ENCODE measurements at regions not wholly inside any gene's neighbourhood (a gene's known extent, or its start where the extent isn't known, plus 50 kb on each side); places are given as distances from the start of the nearest gene placed in this dataset.

GRCh38 chr6:92473056-92473455 is 946.3 kb downstream of the EPHA7 start:
- Histone ChIP-seq H3K4me1 (no peaks in the 10 kb centered on the region), H3K27ac (no peak overlapping the region), H3K9me3 (no peaks in the 10 kb centered on the region), H3K4me3 (no peak overlapping the region), H3K36me3 (no peaks in the 10 kb centered on the region), H3K27me3 (no peaks in the 10 kb centered on the region)
- intact Hi-C loops (cut with DNase I; ENCODE audit: low total_unique reads) = no loop called here
- TF ChIP-seq POLR2AphosphoS5 (IDR thresholded peaks at IDR 0.05) (no peak), POLR2A (IDR thresholded peaks at IDR 0.05) (no peak), CTCF (IDR thresholded peaks at IDR 0.05) (no peak)
- DNase-seq (ENCODE audit: low spot score in 2 of 2) = no peak

- no peak for TF ChIP-seq POLR2A (IDR thresholded peaks at IDR 0.05)
- no peak for TF ChIP-seq CTCF (IDR thresholded peaks at IDR 0.05)
- TF ChIP-seq POLR2AphosphoS5 (IDR thresholded peaks at IDR 0.05) = no peak
- intact Hi-C loops (cut with DNase I; ENCODE audit: low total_unique reads) = no loop called here
- H3K9me3 ChIP-seq = peaks cover 10 to 15% of the 10 kb centered on the region in 2 donors
Measured at GRCh38 chr6:92469186-92469828, 950.1 kb downstream of the EPHA7 start.

GRCh38 chr6:92468066-92468465 is 951.3 kb downstream of the EPHA7 start:
- TF ChIP-seq POLR2A (IDR thresholded peaks at IDR 0.05) (no peak), CTCF (IDR thresholded peaks at IDR 0.05) (no peak), POLR2AphosphoS5 (IDR thresholded peaks at IDR 0.05) (no peak)
- no peaks in the 10 kb centered on the region for H3K4me1 ChIP-seq
- intact Hi-C loops (cut with DNase I; ENCODE audit: low total_unique reads) = no loop called here
- H3K27ac ChIP-seq = no peak overlapping the region
- no peaks in the 10 kb centered on the region for H3K27me3 ChIP-seq
- peaks cover 10 to 15% of the 10 kb centered on the region in 2 donors for H3K9me3 ChIP-seq
- no peak for DNase-seq (ENCODE audit: low spot score in 2 of 2)
- H3K36me3 ChIP-seq = no peaks in the 10 kb centered on the region
- H3K4me3 ChIP-seq = no peak overlapping the region

More at GRCh38 chr6:92469186-92469828, 950.1 kb downstream of the EPHA7 start:
- no peaks in the 10 kb centered on the region for H3K36me3 ChIP-seq
- no peaks in the 10 kb centered on the region for H3K4me1 ChIP-seq
- H3K27me3 ChIP-seq = no peaks in the 10 kb centered on the region
- H3K27ac ChIP-seq = no peak overlapping the region
- H3K4me3 ChIP-seq = no peak overlapping the region
- no peak for DNase-seq (ENCODE audit: low spot score in 2 of 2)

- Histone ChIP-seq H3K36me3 (no peaks in the 10 kb centered on the region), H3K4me3 (no peak overlapping the region), H3K4me1 (no peaks in the 10 kb centered on the region), H3K27me3 (no peaks in the 10 kb centered on the region), H3K9me3 (peaks cover 2 to 3% of the 10 kb centered on the region in 2 donors), H3K27ac (no peak overlapping the region)
- intact Hi-C loops (cut with DNase I; ENCODE audit: low total_unique reads) = no loop called here
- no peak for DNase-seq (ENCODE audit: low spot score in 2 of 2)
- TF ChIP-seq POLR2A (IDR thresholded peaks at IDR 0.05) (no peak), CTCF (IDR thresholded peaks at IDR 0.05) (no peak), POLR2AphosphoS5 (IDR thresholded peaks at IDR 0.05) (no peak)
Measured at GRCh38 chr6:92460133-92460532, 959.2 kb downstream of the EPHA7 start.

- no peaks in the 10 kb centered on the region for H3K9me3 ChIP-seq
- H3K27ac ChIP-seq = no peak overlapping the region
- H3K27me3 ChIP-seq = no peaks in the 10 kb centered on the region
- H3K4me3 ChIP-seq = no peak overlapping the region
- no peak for DNase-seq (ENCODE audit: low spot score in 2 of 2)
- TF ChIP-seq POLR2AphosphoS5 (IDR thresholded peaks at IDR 0.05) = no peak
- no peak for TF ChIP-seq CTCF (IDR thresholded peaks at IDR 0.05)
- TF ChIP-seq POLR2A (IDR thresholded peaks at IDR 0.05) = no peak
- H3K36me3 ChIP-seq = no peaks in the 10 kb centered on the region
- intact Hi-C loops (cut with DNase I; ENCODE audit: low total_unique reads) = no loop called here
- no peaks in the 10 kb centered on the region for H3K4me1 ChIP-seq
Measured at GRCh38 chr6:92459606-92460005, 959.8 kb downstream of the EPHA7 start.

Data from breast epithelium (tissue), 4 donors.